ENCODE measurements at regions not wholly inside any gene's neighbourhood (a gene's known extent, or its start where the extent isn't known, plus 50 kb on each side); places are given as distances from the start of the nearest gene placed in this dataset.

DNA sequence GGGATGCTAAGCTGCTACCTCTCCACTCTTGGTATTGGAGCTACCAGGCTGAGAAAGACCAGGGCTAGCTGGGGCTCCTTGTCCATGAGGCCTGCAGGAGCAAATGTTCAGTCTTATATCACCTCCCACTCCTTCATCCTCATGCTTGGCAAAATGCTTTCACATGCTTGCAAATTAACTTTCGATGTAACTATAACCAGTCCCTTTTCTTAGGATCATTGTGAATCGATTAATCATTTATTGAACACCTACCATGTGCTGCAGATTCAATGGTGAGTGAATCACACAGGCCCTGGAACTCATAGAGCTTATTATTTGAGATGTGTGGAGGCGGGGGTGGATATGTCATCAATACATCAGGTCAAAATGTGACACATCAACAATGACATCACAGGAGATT, 138.6 kb downstream of the EMX2 start:
- Mint-ChIP-seq H3K4me3 (ENCODE audit: unreplicated experiment) (no peak overlapping the region), H3K4me1 (ENCODE audit: low read depth) (peaks cover 9% of the 10 kb centered on the region), H3K9me3 (ENCODE audit: low read depth) (no peaks in the 10 kb centered on the region), H3K36me3 (ENCODE audit: low read depth) (no peaks in the 10 kb centered on the region), H3K27me3 (ENCODE audit: low read depth) (peaks cover 8% of the 10 kb centered on the region), H3K27ac (ENCODE audit: unreplicated experiment) (no peak overlapping the region)
- TF ChIP-seq, protein P1, sequence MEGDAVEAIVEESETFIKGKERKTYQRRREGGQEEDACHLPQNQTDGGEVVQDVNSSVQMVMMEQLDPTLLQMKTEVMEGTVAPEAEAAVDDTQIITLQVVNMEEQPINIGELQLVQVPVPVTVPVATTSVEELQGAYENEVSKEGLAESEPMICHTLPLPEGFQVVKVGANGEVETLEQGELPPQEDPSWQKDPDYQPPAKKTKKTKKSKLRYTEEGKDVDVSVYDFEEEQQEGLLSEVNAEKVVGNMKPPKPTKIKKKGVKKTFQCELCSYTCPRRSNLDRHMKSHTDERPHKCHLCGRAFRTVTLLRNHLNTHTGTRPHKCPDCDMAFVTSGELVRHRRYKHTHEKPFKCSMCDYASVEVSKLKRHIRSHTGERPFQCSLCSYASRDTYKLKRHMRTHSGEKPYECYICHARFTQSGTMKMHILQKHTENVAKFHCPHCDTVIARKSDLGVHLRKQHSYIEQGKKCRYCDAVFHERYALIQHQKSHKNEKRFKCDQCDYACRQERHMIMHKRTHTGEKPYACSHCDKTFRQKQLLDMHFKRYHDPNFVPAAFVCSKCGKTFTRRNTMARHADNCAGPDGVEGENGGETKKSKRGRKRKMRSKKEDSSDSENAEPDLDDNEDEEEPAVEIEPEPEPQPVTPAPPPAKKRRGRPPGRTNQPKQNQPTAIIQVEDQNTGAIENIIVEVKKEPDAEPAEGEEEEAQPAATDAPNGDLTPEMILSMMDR (IDR thresholded peaks at IDR 0.05), result no peak
- DNase-seq (ENCODE audit: low spot score), result no peak

DNA sequence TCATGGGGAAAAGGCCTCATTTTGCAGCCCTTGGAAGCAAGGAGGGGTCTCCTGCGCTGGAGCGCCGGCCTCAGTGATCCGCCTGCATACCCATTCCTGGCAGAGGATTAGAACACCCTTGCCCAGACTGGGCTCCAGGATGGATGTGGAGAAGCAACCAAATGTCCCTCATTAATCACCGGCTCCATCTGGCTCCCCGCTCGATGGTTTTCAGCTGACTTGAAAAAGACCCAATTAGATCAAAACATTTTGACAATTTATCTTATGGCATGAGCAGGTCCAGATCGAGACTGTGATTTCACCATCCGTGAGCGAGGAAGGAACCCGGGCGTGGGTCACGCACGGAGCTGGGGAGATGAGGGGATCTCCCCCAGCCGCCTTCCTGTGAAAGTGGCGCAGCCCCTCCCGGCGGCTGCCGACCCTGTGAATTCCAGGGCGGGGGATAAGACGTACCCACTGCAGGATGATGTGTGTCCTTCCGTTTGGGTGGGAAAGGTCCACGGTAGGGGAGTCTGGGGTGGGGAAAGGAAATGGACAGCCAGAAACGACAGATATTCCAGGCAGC, 141.6 kb downstream of the EMX2 start:
- Mint-ChIP-seq H3K36me3 (ENCODE audit: low read depth) (no peaks in the 10 kb centered on the region), H3K27ac (ENCODE audit: unreplicated experiment) (no peak overlapping the region), H3K4me1 (ENCODE audit: low read depth) (peaks cover 9% of the 10 kb centered on the region), H3K27me3 (ENCODE audit: low read depth) (peaks cover 25% of the 10 kb centered on the region), H3K9me3 (ENCODE audit: low read depth) (no peaks in the 10 kb centered on the region), H3K4me3 (ENCODE audit: unreplicated experiment) (no peak overlapping the region)
- no peak for DNase-seq (ENCODE audit: low spot score)
- TF ChIP-seq, protein P1 (IDR thresholded peaks at IDR 0.05), result no peak

DNA sequence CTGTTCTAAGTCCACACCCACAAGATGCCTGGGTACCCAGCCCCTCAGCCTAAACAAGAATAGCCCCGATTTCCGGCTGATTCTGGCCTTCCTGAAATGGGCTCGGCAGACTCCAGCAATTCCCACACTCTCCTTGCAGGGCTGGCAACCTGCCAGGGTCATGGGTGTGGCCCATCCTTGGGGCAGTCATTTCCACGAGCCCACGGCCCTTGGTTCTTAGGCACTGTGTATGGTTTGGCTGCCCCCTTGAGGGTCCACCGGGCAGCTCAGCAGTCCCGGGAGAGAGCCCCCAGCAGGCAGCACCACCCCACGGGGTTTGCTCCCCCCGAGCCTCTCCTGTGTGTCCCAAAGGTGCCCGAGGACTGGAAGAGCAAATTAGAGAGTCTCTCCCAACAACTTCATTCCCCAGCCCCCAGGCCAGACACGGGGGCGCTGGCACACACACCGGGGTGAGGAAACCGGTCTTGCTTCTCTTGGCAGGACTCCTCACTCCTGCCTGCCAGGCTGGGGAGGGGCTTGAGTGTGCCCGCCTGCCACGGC, 142.2 kb downstream of the EMX2 start:
- no peaks in the 10 kb centered on the region for H3K36me3 Mint-ChIP-seq (ENCODE audit: low read depth)
- H3K27me3 Mint-ChIP-seq (ENCODE audit: low read depth), result peaks cover 25% of the 10 kb centered on the region
- no peak overlapping the region for H3K4me3 Mint-ChIP-seq (ENCODE audit: unreplicated experiment)
- DNase-seq (ENCODE audit: low spot score), result no peak
- no peak overlapping the region for H3K27ac Mint-ChIP-seq (ENCODE audit: unreplicated experiment)
- TF ChIP-seq, protein P1 (IDR thresholded peaks at IDR 0.05), result peak; percentile 64
- H3K4me1 Mint-ChIP-seq (ENCODE audit: low read depth), result peaks cover 9% of the 10 kb centered on the region
- H3K9me3 Mint-ChIP-seq (ENCODE audit: low read depth), result no peaks in the 10 kb centered on the region

DNA sequence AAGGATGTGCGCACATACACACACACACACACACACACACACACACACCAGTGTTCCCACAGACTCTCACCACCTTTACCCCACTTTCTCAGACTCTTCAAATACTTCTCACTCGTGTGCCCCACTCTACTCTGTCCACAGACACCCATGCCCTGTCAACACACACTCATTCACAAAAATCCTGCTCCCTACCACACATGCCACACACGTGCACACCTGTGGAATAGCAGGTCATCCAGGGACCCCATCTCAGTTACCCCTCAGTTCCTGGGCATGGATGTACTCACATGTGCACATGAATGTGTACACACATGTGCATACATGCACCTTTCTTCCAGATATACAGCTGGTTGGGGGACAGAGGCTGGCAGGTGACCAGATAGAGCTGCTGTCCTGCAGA, 142.9 kb downstream of the EMX2 start:
- no peak for DNase-seq (ENCODE audit: low spot score)
- H3K4me1 Mint-ChIP-seq (ENCODE audit: low read depth), result peaks cover 9% of the 10 kb centered on the region
- peaks cover 25% of the 10 kb centered on the region for H3K27me3 Mint-ChIP-seq (ENCODE audit: low read depth)
- no peaks in the 10 kb centered on the region for H3K36me3 Mint-ChIP-seq (ENCODE audit: low read depth)
- H3K27ac Mint-ChIP-seq (ENCODE audit: unreplicated experiment), result no peak overlapping the region
- no peaks in the 10 kb centered on the region for H3K9me3 Mint-ChIP-seq (ENCODE audit: low read depth)
- TF ChIP-seq, protein P1 (IDR thresholded peaks at IDR 0.05), result no peak
- H3K4me3 Mint-ChIP-seq (ENCODE audit: unreplicated experiment), result no peak overlapping the region

DNA sequence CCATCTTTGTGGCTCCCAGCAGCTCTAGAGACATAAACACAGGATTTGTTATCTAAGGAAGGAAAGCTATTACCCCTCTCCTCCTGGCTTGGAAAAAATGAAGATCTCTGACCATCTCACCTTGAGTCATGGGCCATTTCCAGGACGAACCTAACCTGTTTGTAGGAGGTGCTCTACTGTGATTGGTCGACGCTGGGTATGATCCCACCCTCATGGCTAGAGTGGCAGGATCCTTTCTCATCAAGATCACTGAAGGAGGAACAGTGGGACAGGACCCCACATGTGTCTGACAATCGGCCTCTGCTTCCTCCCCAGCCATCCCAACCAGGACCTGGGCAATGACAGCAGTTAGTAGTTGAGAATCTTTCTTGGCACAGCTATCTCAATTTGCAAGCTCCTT, 144.1 kb downstream of the EMX2 start:
- Mint-ChIP-seq H3K27me3 (ENCODE audit: low read depth) (peaks cover 25% of the 10 kb centered on the region), H3K27ac (ENCODE audit: unreplicated experiment) (no peak overlapping the region), H3K9me3 (ENCODE audit: low read depth) (no peaks in the 10 kb centered on the region), H3K4me3 (ENCODE audit: unreplicated experiment) (no peak overlapping the region), H3K4me1 (ENCODE audit: low read depth) (peaks cover 9% of the 10 kb centered on the region), H3K36me3 (ENCODE audit: low read depth) (no peaks in the 10 kb centered on the region)
- TF ChIP-seq, protein P1 (IDR thresholded peaks at IDR 0.05), result no peak
- DNase-seq (ENCODE audit: low spot score), result no peak
